HEK293 (cell line): ENCODE measurements at regions not wholly inside any gene's neighbourhood (a gene's known extent, or its start where the extent isn't known, plus 50 kb on each side); places are given as distances from the start of the nearest gene placed in this dataset.

ENCODE experiments used
- REST ChIP-seq: fragments of 450-650 bp; formaldehyde crosslinking; IDR thresholded peaks from 2 replicates; pipeline ENCODE4 v1.5.1; 2016; ENCODE audit warnings: missing biosample characterization, missing genetic modification characterization
- ZNF18 ChIP-seq: fragments of 450-650 bp; formaldehyde crosslinking; IDR thresholded peaks from 2 replicates; pipeline ENCODE4 v1.5.1; 2016; ENCODE audit warnings: missing biosample characterization, missing genetic modification characterization
- ZNF239 ChIP-seq: fragments of 450-650 bp; formaldehyde crosslinking; IDR thresholded peaks from 2 replicates; pipeline ENCODE4 v1.5.1; 2016; ENCODE audit warnings: missing biosample characterization, missing genetic modification characterization

GRCh38 chr6:168905451-168906090 lies 348.1 kb downstream of the THBS2 start:
- TF ChIP-seq ZNF18 (tag by site-specific recombination) (no peak), ZNF239 (tag by site-specific recombination) (no peak), REST (tag by site-specific recombination) (no peak)
